ENCODE measurements at regions not wholly inside any gene's neighbourhood (a gene's known extent, or its start where the extent isn't known, plus 50 kb on each side); places are given as distances from the start of the nearest gene placed in this dataset.

GRCh38 chr4:134145369-134145768 lies 56.2 kb downstream of the PABPC4L start:
- Histone ChIP-seq H3K4me3 (no peak overlapping the region), H3K27ac (no peak overlapping the region)
- DNase-seq (ENCODE audit: low spot score): no peak
- no peak for TF ChIP-seq CTCF (IDR thresholded peaks at IDR 0.05)

- DNase-seq (ENCODE audit: low spot score): no peak
- TF ChIP-seq CTCF (IDR thresholded peaks at IDR 0.05): no peak
- Histone ChIP-seq H3K27ac (no peak overlapping the region), H3K4me3 (no peak overlapping the region)
These were observed 57.3 kb downstream of the PABPC4L start for GRCh38 chr4:134144337-134144736.

GRCh38 chr4:134141728-134142127 lies 59.9 kb downstream of the PABPC4L start:
- H3K4me3 ChIP-seq: no peak overlapping the region
- no peak for TF ChIP-seq CTCF (IDR thresholded peaks at IDR 0.05)
- DNase-seq (ENCODE audit: low spot score): no peak
- H3K27ac ChIP-seq: no peak overlapping the region

GRCh38 chr4:134139188-134139587 lies 62.4 kb downstream of the PABPC4L start:
- Histone ChIP-seq H3K27ac (no peak overlapping the region), H3K4me3 (no peak overlapping the region)
- TF ChIP-seq CTCF (IDR thresholded peaks at IDR 0.05): no peak
- DNase-seq (ENCODE audit: low spot score): no peak

- H3K27ac ChIP-seq: no peak overlapping the region
- TF ChIP-seq CTCF (IDR thresholded peaks at IDR 0.05): no peak
- no peak for DNase-seq (ENCODE audit: low spot score)
- no peak overlapping the region for H3K4me3 ChIP-seq
These were observed 69.4 kb downstream of the PABPC4L start for GRCh38 chr4:134132086-134132783.

GRCh38 chr4:134126955-134127354 lies 74.6 kb downstream of the PABPC4L start:
- TF ChIP-seq CTCF (IDR thresholded peaks at IDR 0.05): no peak
- no peak for DNase-seq (ENCODE audit: low spot score)
- H3K4me3 ChIP-seq: no peak overlapping the region

GRCh38 chr4:134126000-134126560 lies 75.5 kb downstream of the PABPC4L start:
- no peak for TF ChIP-seq CTCF (IDR thresholded peaks at IDR 0.05)
- no peak overlapping the region for H3K4me3 ChIP-seq
- DNase-seq (ENCODE audit: low spot score): no peak

More at GRCh38 chr4:134126955-134127354, 74.6 kb downstream of the PABPC4L start:
- no peak overlapping the region for H3K27ac ChIP-seq

More at GRCh38 chr4:134126000-134126560, 75.5 kb downstream of the PABPC4L start:
- no peak overlapping the region for H3K27ac ChIP-seq

Data from coronary artery (tissue), 2 donors.